ENCODE measurements at regions not wholly inside any gene's neighbourhood (a gene's known extent, or its start where the extent isn't known, plus 50 kb on each side); places are given as distances from the start of the nearest gene placed in this dataset.

DNA sequence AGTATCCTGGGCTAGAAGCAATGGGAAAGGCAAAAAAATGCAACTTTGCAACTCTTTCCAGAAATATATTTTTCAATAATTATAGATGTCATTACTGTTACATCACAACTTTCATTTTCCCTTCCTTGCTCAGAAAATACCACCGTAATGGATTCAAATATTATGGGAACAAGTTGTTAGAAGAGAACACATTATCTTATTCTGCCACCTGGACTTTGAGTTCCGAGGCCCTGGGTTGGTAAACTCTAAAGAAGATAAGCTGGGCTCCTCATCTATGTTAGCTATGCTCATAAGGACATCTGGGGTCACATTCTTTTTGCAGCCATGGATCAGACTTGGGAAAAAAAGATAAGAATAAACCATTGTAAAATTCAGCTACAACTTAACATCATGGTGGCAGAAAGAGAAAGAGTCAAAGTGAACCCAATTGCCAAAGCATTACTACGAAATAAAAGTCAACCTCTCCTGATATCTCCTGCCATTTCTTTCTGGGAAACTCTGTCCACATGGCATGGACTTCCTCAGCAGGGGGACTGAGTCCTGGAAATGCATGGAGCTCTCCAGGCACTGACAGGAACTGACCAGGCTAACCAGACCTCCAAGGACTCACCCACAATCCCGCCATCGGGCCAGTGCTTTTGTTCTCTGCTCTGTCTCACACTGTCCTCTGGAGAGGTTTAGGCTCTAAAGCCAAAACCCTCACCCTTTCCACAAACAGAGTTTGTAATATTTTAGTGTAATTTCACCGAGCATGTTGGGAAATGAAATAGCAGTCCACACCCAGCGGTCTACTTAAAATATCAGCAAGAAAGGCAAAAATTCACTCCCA is 499.1 kb upstream of the RUNX1 start:
- TF ChIP-seq, protein P1, sequence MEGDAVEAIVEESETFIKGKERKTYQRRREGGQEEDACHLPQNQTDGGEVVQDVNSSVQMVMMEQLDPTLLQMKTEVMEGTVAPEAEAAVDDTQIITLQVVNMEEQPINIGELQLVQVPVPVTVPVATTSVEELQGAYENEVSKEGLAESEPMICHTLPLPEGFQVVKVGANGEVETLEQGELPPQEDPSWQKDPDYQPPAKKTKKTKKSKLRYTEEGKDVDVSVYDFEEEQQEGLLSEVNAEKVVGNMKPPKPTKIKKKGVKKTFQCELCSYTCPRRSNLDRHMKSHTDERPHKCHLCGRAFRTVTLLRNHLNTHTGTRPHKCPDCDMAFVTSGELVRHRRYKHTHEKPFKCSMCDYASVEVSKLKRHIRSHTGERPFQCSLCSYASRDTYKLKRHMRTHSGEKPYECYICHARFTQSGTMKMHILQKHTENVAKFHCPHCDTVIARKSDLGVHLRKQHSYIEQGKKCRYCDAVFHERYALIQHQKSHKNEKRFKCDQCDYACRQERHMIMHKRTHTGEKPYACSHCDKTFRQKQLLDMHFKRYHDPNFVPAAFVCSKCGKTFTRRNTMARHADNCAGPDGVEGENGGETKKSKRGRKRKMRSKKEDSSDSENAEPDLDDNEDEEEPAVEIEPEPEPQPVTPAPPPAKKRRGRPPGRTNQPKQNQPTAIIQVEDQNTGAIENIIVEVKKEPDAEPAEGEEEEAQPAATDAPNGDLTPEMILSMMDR (IDR thresholded peaks at IDR 0.05): no peak
- TF ChIP-seq POLR2A (IDR thresholded peaks at IDR 0.05): no peak
